Spleen (tissue), 7 donors: ENCODE measurements at regions not wholly inside any gene's neighbourhood (a gene's known extent, or its start where the extent isn't known, plus 50 kb on each side); places are given as distances from the start of the nearest gene placed in this dataset.

Experiments
- POLR2A ChIP-seq, 3 donors: fragments of 450-650 bp; IDR thresholded peaks; one replicate each; pipeline ENCODE4 v1.5.1; 2017; ENCODE audit warnings: antibody characterized with exemption in 3 of 3, mild to moderate bottlenecking in 1 of 3
- POLR2AphosphoS5 ChIP-seq, 3 donors: sonication (generic); formaldehyde crosslinking; IDR thresholded peaks; one replicate each; pipeline ENCODE4 v1.5.1; 2017; ENCODE audit warnings: antibody characterized with exemption in 3 of 3
- TF ChIP-seq, protein P1 (sequence below), 11 experiments: fragments of 200-600 bp in 7 of 11; fragments of 450-650 bp in 4 of 11; sonication (generic) in 4 of 11; IDR thresholded peaks in 8 of 11; conservative IDR thresholded peaks in 3 of 11; 1 replicate in 7 of 11; 2 replicates in 4 of 11; pipeline versions ENCODE4 v1.4.0 to v1.8.0; 2016 to 2021; ENCODE audit warnings: antibody characterized with exemption in 11 of 11, inconsistent platforms in 4 of 11, mild to moderate bottlenecking in 1 of 11
- donor health status: DM: no; HTN: no; CAD: no; lungs with moderate emphysema.
- donor health status: DM: no; HTN: no; CAD: no.
- donor health status: DM: no; HTN: no; CAD: no.

- TF ChIP-seq, protein P1, sequence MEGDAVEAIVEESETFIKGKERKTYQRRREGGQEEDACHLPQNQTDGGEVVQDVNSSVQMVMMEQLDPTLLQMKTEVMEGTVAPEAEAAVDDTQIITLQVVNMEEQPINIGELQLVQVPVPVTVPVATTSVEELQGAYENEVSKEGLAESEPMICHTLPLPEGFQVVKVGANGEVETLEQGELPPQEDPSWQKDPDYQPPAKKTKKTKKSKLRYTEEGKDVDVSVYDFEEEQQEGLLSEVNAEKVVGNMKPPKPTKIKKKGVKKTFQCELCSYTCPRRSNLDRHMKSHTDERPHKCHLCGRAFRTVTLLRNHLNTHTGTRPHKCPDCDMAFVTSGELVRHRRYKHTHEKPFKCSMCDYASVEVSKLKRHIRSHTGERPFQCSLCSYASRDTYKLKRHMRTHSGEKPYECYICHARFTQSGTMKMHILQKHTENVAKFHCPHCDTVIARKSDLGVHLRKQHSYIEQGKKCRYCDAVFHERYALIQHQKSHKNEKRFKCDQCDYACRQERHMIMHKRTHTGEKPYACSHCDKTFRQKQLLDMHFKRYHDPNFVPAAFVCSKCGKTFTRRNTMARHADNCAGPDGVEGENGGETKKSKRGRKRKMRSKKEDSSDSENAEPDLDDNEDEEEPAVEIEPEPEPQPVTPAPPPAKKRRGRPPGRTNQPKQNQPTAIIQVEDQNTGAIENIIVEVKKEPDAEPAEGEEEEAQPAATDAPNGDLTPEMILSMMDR (IDR thresholded peaks at IDR 0.05 in 8 of 11, conservative IDR thresholded peaks at IDR 0.05 in 3 of 11) = no peak
- TF ChIP-seq POLR2A (IDR thresholded peaks at IDR 0.05) = no peak
- TF ChIP-seq POLR2AphosphoS5 (IDR thresholded peaks at IDR 0.05) = no peak
Observed at GRCh38 chr15:70580958-70581357, 182.4 kb downstream of the UACA start.
